HL-60 (cell line): ENCODE measurements at regions not wholly inside any gene's neighbourhood (a gene's known extent, or its start where the extent isn't known, plus 50 kb on each side); places are given as distances from the start of the nearest gene placed in this dataset.

Experiments used
- GABPA ChIP-seq: IDR thresholded peaks from 2 replicates; pipeline ENCODE4 v1.6.1; 2012; ENCODE audit warnings: low read depth
- POLR2AphosphoS5 ChIP-seq: IDR thresholded peaks from 2 replicates; pipeline ENCODE4 v1.6.1; 2012; ENCODE audit warnings: low read depth
- TF ChIP-seq, protein P1 (sequence below): IDR thresholded peaks from one replicate; pipeline ENCODE4 v1.5.1; 2011; ENCODE audit warnings: low read length, control low read depth, inconsistent platforms; ENCODE audit not compliant: insufficient read depth
- TF ChIP-seq, protein P2 (sequence below): IDR thresholded peaks from 2 replicates; pipeline ENCODE4 v1.6.1; 2012; ENCODE audit warnings: low read depth; ENCODE audit not compliant: insufficient replicate concordance

DNA sequence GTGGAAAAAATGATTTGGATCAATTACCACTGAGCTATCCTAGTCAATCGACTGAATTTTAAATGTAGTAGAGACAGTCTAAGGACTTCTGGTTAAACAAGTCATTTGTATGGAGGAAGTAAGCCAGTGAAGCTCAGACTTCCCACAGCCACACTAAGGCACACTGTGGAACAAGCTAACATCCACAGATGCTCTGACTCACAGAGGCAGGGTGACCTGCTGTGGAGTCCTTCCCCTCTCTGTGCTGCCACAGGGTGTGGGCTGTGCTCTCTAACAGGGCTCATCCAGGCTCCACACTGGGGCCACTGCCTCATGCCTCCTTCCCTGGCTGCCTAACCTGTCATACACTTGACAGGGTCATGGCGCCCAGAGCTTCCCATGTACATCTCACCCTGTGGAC is 351.0 kb downstream of the GALR1 start:
- TF ChIP-seq, protein P1, sequence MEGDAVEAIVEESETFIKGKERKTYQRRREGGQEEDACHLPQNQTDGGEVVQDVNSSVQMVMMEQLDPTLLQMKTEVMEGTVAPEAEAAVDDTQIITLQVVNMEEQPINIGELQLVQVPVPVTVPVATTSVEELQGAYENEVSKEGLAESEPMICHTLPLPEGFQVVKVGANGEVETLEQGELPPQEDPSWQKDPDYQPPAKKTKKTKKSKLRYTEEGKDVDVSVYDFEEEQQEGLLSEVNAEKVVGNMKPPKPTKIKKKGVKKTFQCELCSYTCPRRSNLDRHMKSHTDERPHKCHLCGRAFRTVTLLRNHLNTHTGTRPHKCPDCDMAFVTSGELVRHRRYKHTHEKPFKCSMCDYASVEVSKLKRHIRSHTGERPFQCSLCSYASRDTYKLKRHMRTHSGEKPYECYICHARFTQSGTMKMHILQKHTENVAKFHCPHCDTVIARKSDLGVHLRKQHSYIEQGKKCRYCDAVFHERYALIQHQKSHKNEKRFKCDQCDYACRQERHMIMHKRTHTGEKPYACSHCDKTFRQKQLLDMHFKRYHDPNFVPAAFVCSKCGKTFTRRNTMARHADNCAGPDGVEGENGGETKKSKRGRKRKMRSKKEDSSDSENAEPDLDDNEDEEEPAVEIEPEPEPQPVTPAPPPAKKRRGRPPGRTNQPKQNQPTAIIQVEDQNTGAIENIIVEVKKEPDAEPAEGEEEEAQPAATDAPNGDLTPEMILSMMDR = no peak
- TF ChIP-seq POLR2AphosphoS5 = no peak
- TF ChIP-seq GABPA = no peak
- TF ChIP-seq, protein P2, sequence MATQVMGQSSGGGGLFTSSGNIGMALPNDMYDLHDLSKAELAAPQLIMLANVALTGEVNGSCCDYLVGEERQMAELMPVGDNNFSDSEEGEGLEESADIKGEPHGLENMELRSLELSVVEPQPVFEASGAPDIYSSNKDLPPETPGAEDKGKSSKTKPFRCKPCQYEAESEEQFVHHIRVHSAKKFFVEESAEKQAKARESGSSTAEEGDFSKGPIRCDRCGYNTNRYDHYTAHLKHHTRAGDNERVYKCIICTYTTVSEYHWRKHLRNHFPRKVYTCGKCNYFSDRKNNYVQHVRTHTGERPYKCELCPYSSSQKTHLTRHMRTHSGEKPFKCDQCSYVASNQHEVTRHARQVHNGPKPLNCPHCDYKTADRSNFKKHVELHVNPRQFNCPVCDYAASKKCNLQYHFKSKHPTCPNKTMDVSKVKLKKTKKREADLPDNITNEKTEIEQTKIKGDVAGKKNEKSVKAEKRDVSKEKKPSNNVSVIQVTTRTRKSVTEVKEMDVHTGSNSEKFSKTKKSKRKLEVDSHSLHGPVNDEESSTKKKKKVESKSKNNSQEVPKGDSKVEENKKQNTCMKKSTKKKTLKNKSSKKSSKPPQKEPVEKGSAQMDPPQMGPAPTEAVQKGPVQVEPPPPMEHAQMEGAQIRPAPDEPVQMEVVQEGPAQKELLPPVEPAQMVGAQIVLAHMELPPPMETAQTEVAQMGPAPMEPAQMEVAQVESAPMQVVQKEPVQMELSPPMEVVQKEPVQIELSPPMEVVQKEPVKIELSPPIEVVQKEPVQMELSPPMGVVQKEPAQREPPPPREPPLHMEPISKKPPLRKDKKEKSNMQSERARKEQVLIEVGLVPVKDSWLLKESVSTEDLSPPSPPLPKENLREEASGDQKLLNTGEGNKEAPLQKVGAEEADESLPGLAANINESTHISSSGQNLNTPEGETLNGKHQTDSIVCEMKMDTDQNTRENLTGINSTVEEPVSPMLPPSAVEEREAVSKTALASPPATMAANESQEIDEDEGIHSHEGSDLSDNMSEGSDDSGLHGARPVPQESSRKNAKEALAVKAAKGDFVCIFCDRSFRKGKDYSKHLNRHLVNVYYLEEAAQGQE = no peak
